NCI-H774 (cell line): ENCODE measurements at regions not wholly inside any gene's neighbourhood (a gene's known extent, or its start where the extent isn't known, plus 50 kb on each side); places are given as distances from the start of the nearest gene placed in this dataset.
"Not testable (repeated sequence)": the region's sequence is repeated elsewhere in the genome, so short reads cannot be mapped to it uniquely, and the experiment has no call there.

ENCODE experiments used
- DNase-seq: peaks from one replicate; lab custom pipeline; 2025; lab: John Stamatoyannopoulos, UW

DNA sequence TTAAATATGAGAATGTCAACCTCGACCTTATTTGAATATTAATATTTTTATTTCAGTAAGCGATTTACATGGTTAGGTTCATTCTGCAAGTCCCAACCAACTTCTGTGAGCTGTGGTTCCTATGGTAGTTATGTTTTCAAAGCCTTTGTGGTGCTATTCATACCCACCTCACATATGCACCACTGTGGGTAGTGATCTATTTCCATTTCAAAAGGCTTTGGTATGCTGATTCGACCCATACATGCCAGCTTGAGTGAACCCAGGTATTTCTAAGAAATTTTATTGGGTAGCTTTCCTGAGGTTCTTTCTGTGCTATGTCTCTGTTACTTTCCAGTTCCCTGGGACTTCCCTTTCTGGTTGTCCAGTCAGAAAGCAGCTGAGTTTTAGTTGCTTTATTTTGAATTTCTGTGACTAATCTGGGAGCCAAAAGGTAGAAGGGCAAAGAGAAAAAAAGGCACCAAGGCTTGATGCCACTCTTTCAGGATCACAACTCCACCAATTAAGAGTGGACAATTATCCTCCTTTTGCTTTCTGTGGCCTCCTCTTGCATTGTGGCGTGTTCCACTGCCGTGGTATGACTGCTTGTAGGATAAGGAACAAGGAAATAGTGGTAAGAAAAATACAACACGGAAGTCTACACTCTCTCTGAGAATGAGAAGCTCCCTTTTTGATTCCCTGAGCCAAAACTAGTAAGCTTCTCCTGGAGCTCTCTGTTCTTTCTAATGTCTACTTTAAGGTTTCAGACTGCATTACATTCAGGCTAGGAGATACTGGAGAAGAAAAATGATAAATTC lies 729.1 kb downstream of the NOVA1 start:
- DNase-seq: no peak

GRCh38 chr14:25861406-25861805 lies 736.4 kb downstream of the NOVA1 start:
- DNase-seq: no peak

- DNase-seq: no peak
Observed at GRCh38 chr14:25848601-25849000, 749.2 kb downstream of the NOVA1 start.

DNA sequence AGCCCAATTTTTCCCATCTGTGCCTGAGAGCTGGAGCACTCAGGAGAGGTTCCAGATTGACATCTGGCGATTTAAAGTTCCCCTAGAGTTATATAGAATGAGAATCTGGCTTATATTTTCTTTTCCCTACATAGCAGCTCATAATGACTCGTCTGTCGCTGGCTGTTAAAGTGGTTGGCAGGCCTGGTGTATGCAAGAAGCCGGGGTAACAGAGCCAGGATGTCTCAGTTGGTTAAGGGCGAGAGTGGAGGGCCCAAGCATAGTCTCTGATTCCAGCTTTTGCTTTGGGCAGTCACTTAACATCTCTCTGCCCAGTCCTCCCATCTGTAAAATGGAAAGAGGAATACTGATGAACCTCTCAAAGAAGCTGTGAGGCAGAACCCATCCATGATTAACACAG lies 751.6 kb downstream of the NOVA1 start:
- DNase-seq: no peak

DNA sequence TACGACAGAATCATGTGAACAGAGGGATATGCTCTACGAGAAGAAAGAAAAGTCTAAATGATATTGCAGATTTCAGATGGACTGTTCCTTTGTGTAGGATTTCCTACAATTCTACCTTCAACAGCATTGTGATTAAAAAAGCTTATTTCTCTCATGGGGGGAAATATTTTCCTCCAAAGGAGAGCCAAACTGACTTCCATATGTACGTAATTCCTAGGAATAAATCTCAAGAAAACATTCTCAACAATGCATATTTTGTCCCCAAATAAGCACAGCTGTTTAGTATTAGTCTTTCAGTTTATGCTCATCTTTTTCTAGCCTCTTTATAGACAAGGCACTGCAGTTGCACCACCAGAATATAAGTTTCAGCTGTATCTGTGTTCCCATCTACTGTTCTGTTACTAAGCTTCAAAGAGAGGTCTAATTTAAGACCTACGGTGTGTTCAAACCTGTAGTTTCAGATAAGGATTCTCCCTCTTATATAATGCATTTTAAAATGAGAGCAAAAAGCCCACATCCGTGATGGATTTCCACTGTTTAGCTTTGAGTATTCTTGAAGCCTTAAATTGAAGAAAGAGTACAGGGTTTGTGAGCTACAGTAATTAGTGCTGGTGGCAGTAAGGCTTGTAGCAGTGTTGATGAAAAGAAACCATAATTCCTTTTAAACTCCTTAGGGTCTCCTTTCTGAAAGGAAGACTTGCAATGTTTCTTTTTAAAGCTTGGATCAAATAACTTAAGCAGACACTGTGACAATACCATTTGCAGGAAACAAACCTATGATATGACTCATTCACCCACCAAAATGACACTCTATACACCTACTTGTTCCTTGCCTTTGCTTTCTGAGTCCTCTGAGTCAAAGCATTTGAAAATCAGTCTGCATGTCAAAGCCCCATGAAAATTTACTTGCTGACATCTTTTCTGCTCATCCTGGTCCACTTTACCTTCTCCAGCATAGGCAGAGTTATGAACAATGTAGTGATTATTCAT lies 754.1 kb downstream of the NOVA1 start:
- DNase-seq: no peak

GRCh38 chr14:25841226-25841625 lies 756.6 kb downstream of the NOVA1 start:
- no peak for DNase-seq

DNA sequence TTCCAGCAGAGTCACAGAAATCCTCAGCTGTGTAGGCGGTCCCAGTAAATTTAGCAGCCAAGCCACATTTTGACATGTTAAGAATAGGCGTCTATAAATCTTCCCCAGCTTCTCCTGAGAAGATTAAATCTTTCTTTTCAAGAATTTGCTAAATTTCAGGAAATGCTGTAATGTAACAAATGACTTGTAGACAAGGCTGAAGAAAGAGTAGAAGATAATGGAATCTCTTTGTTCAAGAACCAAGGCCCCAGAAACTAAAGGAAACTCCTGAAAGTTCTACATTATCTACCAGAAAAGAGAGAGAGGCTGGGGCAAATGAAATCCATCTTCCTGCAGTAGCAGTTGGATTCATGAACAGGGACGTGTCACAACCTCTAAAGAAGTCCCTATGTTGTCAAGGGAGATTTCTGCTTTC lies 760.3 kb downstream of the NOVA1 start:
- DNase-seq: no peak

GRCh38 chr14:25836636-25837035 lies 761.2 kb downstream of the NOVA1 start:
- DNase-seq: peak; percentile 13

- peak; percentile 39 for DNase-seq
Observed at GRCh38 chr14:25833341-25834126, 764.3 kb downstream of the NOVA1 start.

DNA sequence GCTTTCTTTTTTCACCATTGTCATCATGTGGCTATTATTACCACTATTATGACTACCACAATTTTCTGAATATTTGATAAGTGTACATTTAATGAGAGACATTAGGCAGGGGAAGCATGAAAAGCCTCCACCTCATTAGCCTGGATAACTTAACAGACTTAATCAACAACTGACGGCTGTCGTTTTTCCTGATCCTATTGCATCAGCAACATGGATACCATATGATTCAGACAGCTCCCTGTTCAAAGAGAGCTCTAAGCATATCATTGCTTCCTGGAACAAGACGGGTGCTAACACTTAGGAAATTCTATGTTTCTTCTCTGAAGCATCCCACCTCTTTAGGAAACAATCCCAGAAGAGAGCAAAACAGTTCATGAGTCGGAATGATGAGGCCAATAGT lies 765.2 kb downstream of the NOVA1 start:
- no peak for DNase-seq

DNA sequence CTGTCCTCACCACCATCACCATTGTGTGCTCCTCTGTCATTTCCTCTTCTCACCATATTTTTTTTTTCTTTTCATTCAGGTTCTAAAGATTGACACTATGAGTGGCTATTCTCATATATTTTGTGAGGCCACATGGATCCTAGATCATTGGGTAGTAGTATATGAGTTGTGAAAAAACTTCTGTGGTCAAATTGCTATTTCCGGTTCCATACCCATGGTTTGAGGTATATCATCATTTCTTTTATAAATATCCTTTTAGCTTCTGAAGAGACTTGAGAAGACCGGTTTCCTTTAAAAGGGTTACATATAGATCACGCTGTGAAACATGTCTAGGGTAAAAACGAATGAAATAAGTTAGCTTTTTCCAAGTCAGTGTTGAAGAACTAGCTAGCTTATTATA lies 769.3 kb downstream of the NOVA1 start:
- no peak for DNase-seq

DNA sequence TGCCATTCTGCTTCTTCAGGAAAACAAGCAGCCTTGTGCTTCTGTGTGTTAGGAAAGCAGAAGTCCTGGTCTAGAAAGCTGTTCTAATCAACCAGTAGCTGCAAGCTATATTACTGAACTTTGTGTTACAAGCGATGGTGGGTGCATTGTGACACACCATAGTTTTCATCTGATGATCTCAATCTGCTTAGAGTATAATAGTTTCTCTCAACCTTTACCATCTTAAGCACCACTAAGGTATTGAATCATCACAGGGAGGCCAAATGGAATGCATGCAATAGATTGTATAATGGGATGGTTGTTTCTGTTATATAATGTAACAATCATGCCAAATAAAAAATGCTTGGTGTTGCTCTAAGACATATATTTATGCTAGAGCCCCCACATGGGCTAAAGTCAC lies 771.7 kb downstream of the NOVA1 start:
- no peak for DNase-seq

DNA sequence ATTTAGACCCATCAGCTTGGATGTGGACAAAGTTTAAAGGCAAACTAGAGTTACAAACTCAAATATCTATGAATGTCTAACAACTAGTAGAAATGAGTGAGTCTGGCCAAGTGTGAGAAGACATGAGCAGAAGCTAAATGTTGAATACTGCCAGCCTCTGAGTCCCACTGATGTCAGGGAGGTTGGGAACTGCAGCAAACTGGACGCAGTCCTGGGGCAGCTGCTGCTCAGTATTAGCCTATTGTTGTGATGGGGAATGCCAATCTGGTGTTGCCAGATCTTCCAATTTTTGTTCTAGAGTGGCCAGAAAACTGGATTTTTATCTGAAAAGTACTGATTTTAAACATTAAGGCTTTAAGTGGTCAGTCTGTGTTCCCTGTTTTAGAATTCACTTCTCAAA lies 770.4 kb upstream of the STXBP6 start:
- DNase-seq: no peak

DNA sequence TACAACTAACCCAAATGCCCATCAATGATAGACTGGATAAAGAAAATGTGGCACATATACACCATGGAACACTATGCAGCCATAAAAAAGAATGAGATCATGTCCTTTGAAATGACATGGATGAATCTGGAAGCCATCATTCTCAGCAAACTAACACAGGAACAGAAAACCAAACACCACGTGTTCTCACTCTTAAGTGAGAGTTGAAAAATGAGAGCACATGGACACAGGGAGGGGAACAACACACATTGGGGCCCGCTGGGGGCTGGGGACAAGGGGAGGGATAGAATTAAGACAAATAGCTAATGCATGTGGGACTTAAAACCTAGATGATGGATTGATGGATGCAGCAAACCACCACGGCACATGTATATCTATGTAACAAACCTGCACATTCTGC lies 764.7 kb upstream of the STXBP6 start:
- DNase-seq: not testable (repeated sequence)

DNA sequence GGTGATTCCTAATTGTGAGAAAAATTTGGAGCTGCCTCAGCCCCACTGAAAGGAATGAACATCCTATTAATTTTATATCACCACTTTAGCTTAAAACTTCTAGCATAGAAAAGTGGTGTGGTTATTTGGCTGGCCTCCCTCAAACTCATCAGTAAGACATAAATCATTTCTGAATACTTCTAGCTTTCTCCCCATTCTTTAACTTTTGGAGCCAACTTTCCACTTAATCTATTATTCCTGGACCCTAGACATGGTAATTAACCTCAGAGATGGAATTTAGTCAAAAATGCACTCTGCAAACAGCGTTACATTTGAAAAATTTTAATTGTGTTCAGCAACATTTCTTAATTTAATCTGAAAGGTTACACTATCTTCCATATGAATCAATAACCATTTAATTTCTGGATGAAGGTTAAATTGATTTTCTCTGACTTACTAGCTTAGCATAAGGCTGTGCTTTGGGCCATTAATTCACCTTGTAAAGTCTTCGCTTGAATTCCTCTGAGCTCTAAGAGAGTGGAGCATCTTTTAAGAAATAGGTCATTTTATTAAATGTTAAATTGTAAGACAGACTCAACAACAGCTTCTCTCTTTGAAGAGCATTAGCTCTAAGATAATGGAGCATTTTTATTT lies 753.6 kb upstream of the STXBP6 start:
- no peak for DNase-seq

DNA sequence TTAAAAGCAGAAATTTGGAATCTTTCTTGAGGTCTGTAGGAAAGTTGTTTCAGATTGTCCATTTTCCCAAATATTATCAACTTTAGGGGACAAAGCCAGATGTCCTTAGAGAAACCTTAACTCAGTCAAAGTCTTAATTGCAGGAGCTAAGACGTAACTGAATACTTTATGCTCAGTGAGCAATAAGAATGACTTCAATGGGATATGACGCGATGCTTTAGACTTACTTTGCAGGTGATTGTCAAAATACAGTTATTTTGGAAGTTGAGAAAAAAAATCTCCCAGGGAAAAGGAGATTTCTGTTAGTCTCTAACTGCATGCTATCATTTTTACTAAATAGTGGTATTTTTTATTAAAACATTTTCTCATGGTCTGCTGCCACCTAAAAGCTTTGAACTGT lies 750.9 kb upstream of the STXBP6 start:
- DNase-seq: no peak

DNA sequence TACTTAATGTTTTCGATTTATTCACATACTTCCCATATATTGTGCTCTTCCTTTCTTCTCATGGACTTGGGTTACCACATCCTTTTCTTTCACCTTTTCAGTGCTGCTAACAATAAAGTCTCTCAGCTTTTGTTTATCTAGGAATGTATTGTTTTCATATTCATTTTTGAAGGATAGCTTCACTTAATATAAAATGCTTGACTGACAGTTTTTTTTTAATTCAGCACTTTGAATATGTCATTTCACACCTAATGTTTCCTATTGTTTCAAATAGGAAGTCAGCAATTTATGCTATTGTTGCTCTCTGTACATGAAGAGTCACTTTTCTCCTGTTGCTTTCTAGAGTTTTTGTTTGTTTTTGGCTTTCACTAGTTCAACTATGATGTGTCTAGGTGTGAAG lies 738.3 kb upstream of the STXBP6 start:
- DNase-seq: no peak

- no peak for DNase-seq
Observed at GRCh38 chr14:25765909-25766308, 716.0 kb upstream of the STXBP6 start.

GRCh38 chr14:25759920-25760655 lies 710.1 kb upstream of the STXBP6 start:
- DNase-seq: no peak

DNA sequence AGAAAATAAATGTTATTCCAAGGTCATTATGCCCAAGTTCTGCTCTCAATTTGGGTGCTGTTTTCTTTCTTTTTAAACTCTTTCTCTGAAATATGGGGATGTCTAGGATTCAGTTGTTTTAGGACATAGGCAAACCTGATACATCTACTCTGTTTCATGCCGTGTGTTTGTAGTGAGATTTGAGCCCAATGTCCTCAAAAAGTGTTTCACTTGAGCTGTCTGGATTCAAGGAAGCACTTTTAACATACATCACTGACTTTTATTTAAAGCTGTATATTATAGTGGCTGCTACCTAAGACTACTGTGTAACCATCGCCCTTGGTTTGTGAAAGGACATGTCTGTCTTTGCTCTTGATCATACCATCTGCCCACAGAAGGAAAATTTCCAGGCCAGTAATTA lies 709.3 kb upstream of the STXBP6 start:
- no peak for DNase-seq

DNA sequence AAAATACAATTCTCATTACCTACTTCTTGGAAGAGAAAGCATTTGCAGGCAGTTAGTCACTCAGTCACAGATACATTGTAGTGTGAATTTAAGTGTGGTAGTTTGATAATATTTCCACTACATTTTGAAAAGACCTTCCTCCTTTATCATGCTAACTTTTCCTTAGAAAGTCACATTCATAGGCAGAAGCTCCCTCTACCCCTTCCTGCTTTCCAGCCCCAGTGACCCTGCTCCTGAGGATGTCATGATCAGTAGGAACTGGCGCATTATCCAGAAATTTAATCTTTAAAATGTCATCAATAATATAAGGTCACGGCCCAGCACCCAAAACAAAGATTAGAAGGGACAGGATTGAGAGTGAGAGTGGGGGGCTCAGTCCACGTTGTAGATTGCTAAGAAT lies 707.4 kb upstream of the STXBP6 start:
- DNase-seq: no peak
